Heart right ventricle (tissue), 16 donors: ENCODE measurements at regions not wholly inside any gene's neighbourhood (a gene's known extent, or its start where the extent isn't known, plus 50 kb on each side); places are given as distances from the start of the nearest gene placed in this dataset.

Experiments
- ATAC-seq, 8 donors: fragments of 200-7000 bp; cut with Tn5 transposase; one replicate each; pipeline ENCODE4 v1.9.1; 2020; ENCODE audit warnings: mild to moderate bottlenecking in 8 of 8, moderate library complexity in 8 of 8, moderate number of reproducible peaks in 1 of 8
- DNase-seq, 2 donors: peaks; one replicate each; pipeline ENCODE4 v3.0.0-alpha.2; 2020
- H3K27ac ChIP-seq, 10 donors: fragments of 200-600 bp; sonication (generic) in 2 of 10; one replicate each; pipeline versions ENCODE4 v1.5.0 to v1.8.0; 2020 to 2022; ENCODE audit warnings: mild to moderate bottlenecking in 3 of 10
- H3K27me3 ChIP-seq, 7 donors: fragments of 200-600 bp; one replicate each; pipeline ENCODE4 v1.8.0; 2021 to 2022; ENCODE audit warnings: mild to moderate bottlenecking in 2 of 7
- H3K36me3 ChIP-seq, 9 donors: fragments of 200-600 bp; sonication (generic) in 1 of 9; one replicate each; pipeline versions ENCODE4 v1.5.0 to v1.8.0; 2020 to 2022; ENCODE audit warnings: mild to moderate bottlenecking in 2 of 9
- H3K4me1 ChIP-seq, 9 donors: fragments of 200-600 bp; sonication (generic) in 1 of 9; one replicate each; pipeline versions ENCODE4 v1.5.0 to v1.8.0; 2020 to 2022; ENCODE audit warnings: mild to moderate bottlenecking in 4 of 9
- H3K4me3 ChIP-seq, 10 donors: fragments of 200-600 bp; sonication (generic) in 2 of 10; one replicate each; pipeline versions ENCODE4 v1.5.0 to v1.8.0; 2020 to 2022; ENCODE audit warnings: mild to moderate bottlenecking in 7 of 10, moderate library complexity in 2 of 10
- H3K9me3 ChIP-seq, 11 donors: fragments of 200-600 bp in 10 of 11; sonication (generic) in 2 of 11; one replicate each; pipeline versions ENCODE4 v1.5.0 to v1.8.0; 2013 to 2022; ENCODE audit warnings: mild to moderate bottlenecking in 2 of 11, control low read depth in 1 of 11, moderate library complexity in 1 of 11
- WGBS, 2 donors: extraction: QIAGEN DNeasy Blood & Tissue Kit; methylation state at CpG; one replicate each; pipeline ENCODE4 v1.1.7; 2013; ENCODE audit warnings: inconsistent platforms in 1 of 2; 5-methylcytosine and 5-hydroxymethylcytosine counted together
- intact Hi-C, 10 donors: fragments of 100-400 bp; cut with DNase I; formaldehyde crosslinking; loops; one replicate each; pipeline versions ENCODE4 v1.11.1 to v1.14.2; 2022
- TF ChIP-seq, protein P1 (sequence below), 9 donors: fragments of 200-600 bp; sonication (generic) in 2 of 9; IDR thresholded peaks; one replicate each; pipeline versions ENCODE4 v1.5.0 to v1.8.0; 2021 to 2022; ENCODE audit warnings: antibody characterized with exemption in 9 of 9, mild to moderate bottlenecking in 5 of 9, moderate library complexity in 1 of 9
- donor health status: Arrhythmogenic right ventricular cardiomyopathy.
- donor health status: ischemic (EF 13 %, LVEDD 7.1; RV severe dilation, severe dysfunction).
- donor health status: healthy with polysubstance abuse.
- donor health status: DM: no; HTN: yes; CAD: no.
- donor health status: DM: no; HTN: no; CAD: no.
- donor health status: ischemic (EF 25% LVEDD 6.9; RV normal size, moderate dysfunction).
- donor health status: ischemic (EF 25% LVEDD 5.7; RV mildly dilated, moderate dysfunction).
- donor health status: healthy.
- donor health status: DM: yes; HTN: yes; CAD: no.
- donor health status: Ischemic cardiomyopathy.
- donor health status: ischemic (EF 35%, LVEDD 5.7; RV mildly dilated, moderate dysfunction).
- donor health status: nonischemic (EF 11% LVEDD 7.7; RV severe dilation, severe dysfunction).
- donor health status: DM: yes; HTN: yes; CAD: no.
- donor health status: PGD.
- donor health status: ischemic (EF 29% LVEDD 5.4; RV normal size, mild dysfunction).
- donor health status: nonischemic (EF 23%, LVEDD 6.1; RV moderate dilation, normal function).

GRCh38 chr10:90986870-90987269, 66.0 kb upstream of the ANKRD1 start:
- 75 to 85% methylated on average over 2 of the region's 2 CpGs for WGBS, 2 donors
- intact Hi-C loops, result loop anchor here in 2 of 10 donors (5.0 kb wide), 1 partner anchor 65 kb away; the partner anchor contains the start of gene ANKRD1 (in 2 of the 2)
- Histone ChIP-seq H3K27me3 (no peaks in the 10 kb centered on the region), H3K36me3 (no peaks in the 10 kb centered on the region), H3K9me3 (no peaks in the 10 kb centered on the region), H3K4me1 (peaks cover 0 to 52% (median 18%) of the 10 kb centered on the region in 9 donors), H3K4me3 (no peak overlapping the region), H3K27ac (peak overlapping the region in 8 of 10 donors; percentile 44 to 84 (median 80))
- no peak for ATAC-seq
- TF ChIP-seq, protein P1, sequence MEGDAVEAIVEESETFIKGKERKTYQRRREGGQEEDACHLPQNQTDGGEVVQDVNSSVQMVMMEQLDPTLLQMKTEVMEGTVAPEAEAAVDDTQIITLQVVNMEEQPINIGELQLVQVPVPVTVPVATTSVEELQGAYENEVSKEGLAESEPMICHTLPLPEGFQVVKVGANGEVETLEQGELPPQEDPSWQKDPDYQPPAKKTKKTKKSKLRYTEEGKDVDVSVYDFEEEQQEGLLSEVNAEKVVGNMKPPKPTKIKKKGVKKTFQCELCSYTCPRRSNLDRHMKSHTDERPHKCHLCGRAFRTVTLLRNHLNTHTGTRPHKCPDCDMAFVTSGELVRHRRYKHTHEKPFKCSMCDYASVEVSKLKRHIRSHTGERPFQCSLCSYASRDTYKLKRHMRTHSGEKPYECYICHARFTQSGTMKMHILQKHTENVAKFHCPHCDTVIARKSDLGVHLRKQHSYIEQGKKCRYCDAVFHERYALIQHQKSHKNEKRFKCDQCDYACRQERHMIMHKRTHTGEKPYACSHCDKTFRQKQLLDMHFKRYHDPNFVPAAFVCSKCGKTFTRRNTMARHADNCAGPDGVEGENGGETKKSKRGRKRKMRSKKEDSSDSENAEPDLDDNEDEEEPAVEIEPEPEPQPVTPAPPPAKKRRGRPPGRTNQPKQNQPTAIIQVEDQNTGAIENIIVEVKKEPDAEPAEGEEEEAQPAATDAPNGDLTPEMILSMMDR (IDR thresholded peaks at IDR 0.05), result no peak
- DNase-seq, result no peak

- H3K36me3 ChIP-seq, result no peaks in the 10 kb centered on the region
- ATAC-seq (no peak), DNase-seq (no peak)
- H3K4me1 ChIP-seq, result peaks cover 0 to 52% (median 18%) of the 10 kb centered on the region in 9 donors
- H3K27me3 ChIP-seq, result no peaks in the 10 kb centered on the region
- H3K27ac ChIP-seq, result peak overlapping the region in 5 of 10 donors; percentile 70 to 84 (median 80)
- no peaks in the 10 kb centered on the region for H3K9me3 ChIP-seq
- TF ChIP-seq, protein P1 (IDR thresholded peaks at IDR 0.05), result no peak
- intact Hi-C loops, result loop anchor here in 2 of 10 donors (5.0 kb wide), 1 partner anchor 65 kb away; the partner anchor contains the start of gene ANKRD1 (in 2 of the 2)
- 90 to 99% methylated on average over 2 of the region's 2 CpGs for WGBS, 2 donors
- no peak overlapping the region for H3K4me3 ChIP-seq
Observed at GRCh38 chr10:90987383-90987782, 66.5 kb upstream of the ANKRD1 start.

DNA sequence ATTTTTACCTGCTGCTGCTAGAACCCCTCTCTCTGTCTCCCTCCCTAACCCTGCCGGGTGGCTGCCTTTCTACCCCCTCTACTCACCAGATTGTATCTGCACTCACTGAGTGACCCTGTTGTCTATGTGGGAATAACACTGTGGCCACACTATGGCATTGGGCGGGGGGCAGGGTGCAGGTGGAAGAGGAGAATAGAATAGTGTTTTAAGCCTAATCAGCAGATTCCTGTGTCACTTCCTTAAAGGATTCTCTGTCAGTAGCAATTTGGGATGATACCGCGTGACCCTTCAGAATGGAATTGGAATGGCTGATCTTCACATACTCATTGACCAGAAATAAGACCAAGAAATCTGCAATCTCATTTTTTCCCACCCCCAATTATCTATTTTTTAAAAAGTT, 67.1 kb upstream of the ANKRD1 start:
- H3K27me3 ChIP-seq, result no peaks in the 10 kb centered on the region
- 95 to 97% methylated on average over 4 of the region's 4 CpGs for WGBS, 2 donors
- no peak overlapping the region for H3K4me3 ChIP-seq
- intact Hi-C loops, result loop anchor here in 2 of 10 donors (5.0 kb wide), 1 partner anchor 66 kb away; the partner anchor contains the start of gene ANKRD1 (in 2 of the 2)
- H3K36me3 ChIP-seq, result no peaks in the 10 kb centered on the region
- ATAC-seq (no peak), DNase-seq (no peak)
- peak overlapping the region in 6 of 10 donors; percentile 42 to 84 (median 71) for H3K27ac ChIP-seq
- peaks cover 0 to 48% (median 18%) of the 10 kb centered on the region in 9 donors for H3K4me1 ChIP-seq
- H3K9me3 ChIP-seq, result no peaks in the 10 kb centered on the region
- TF ChIP-seq, protein P1 (IDR thresholded peaks at IDR 0.05), result no peak

GRCh38 chr10:90988802-90989201, 67.9 kb upstream of the ANKRD1 start:
- Histone ChIP-seq H3K27me3 (no peaks in the 10 kb centered on the region), H3K4me3 (no peak overlapping the region), H3K9me3 (no peaks in the 10 kb centered on the region), H3K4me1 (peaks cover 0 to 50% (median 18%) of the 10 kb centered on the region in 9 donors), H3K27ac (peak overlapping the region in 7 of 10 donors; percentile 33 to 84 (median 70)), H3K36me3 (no peaks in the 10 kb centered on the region)
- intact Hi-C loops, result loop anchor here in 2 of 10 donors (5.0 kb wide), 1 partner anchor 67 kb away; the partner anchor contains the start of gene ANKRD1 (in 2 of the 2)
- peak; percentile 1 to 74 (median 54) for ATAC-seq
- DNase-seq, result peak; percentile 17 to 42
- 49 to 55% methylated on average over 5 of the region's 5 CpGs for WGBS, 2 donors
- TF ChIP-seq, protein P1 (IDR thresholded peaks at IDR 0.05), result no peak
